GM12878 (cell line): ENCODE measurements at regions not wholly inside any gene's neighbourhood (a gene's known extent, or its start where the extent isn't known, plus 50 kb on each side); places are given as distances from the start of the nearest gene placed in this dataset.

Source experiments
- ATAC-seq: fragments of 200-7000 bp; cut with Tn5 transposase; 3 replicates; pipeline ENCODE4 v1.9.1; 2020; ENCODE audit warnings: mild to moderate bottlenecking, moderate library complexity
- BruUV-seq: library from RNA; stranded (reverse); fragments of 400-500 nt; replicated peaks from 2 replicates; lab custom pipeline; 2021; lab: Mats Ljungman, UMichigan
- CTCF ChIA-PET: fragments of 300-600 bp; sonication (Branson Sonifier 250); formaldehyde crosslinking; extraction: SDS; loops from one replicate; lab custom pipeline; 2021; ENCODE audit warnings: inconsistent platforms; lab: Yijun Ruan, JAX
- POLR2A ChIA-PET: fragments of 350-600 bp; formaldehyde crosslinking; extraction: SDS; loops from one replicate; lab custom pipeline; 2021; ENCODE audit warnings: inconsistent platforms; lab: Charles Lee
- RAD21 ChIA-PET: fragments of 300-600 bp; sonication (Branson Sonifier 250); formaldehyde crosslinking; loops from one replicate; lab custom pipeline; 2023; ENCODE audit warnings: antibody characterized with exemption; ENCODE audit not compliant: unreplicated experiment; lab: Charles Lee
- SMC1A ChIA-PET: fragments of 300-600 bp; sonication (Branson Sonifier 250); formaldehyde crosslinking; loops from one replicate; lab custom pipeline; 2023; ENCODE audit not compliant: unreplicated experiment, uncharacterized antibody; lab: Charles Lee
- DNase-seq: peaks from one replicate; pipeline ENCODE4 v3.0.0-alpha.2; 2011; ENCODE audit warnings: low read depth, low spot score
- FAIRE-seq: peaks from 3 replicates; lab custom pipeline; 2011; peaks lifted over from hg19 to GRCh38; lab: Jason Lieb, UNC
- H2AFZ ChIP-seq: 2 replicates; pipeline ENCODE4 v1.6.0; 2011; ENCODE audit warnings: low read depth, low read length, control low read depth; ENCODE audit not compliant: control insufficient read depth
- H3K27ac ChIP-seq: 2 replicates; pipeline ENCODE4 v1.5.1; 2011; ENCODE audit warnings: control low read depth; ENCODE audit not compliant: control insufficient read depth, insufficient read depth
- H3K27me3 ChIP-seq, 2 experiments: replicated peaks in 1 of 2; 2 replicates each; pipeline versions ENCODE4 v1.6.0 to v1.6.1; 2011; ENCODE audit warnings: low read length in 1 of 2; ENCODE audit not compliant: control insufficient read depth in 2 of 2, insufficient read depth in 2 of 2
- H3K36me3 ChIP-seq, 2 experiments: 2 replicates each; pipeline ENCODE4 v1.5.1; 2011; ENCODE audit warnings: low read length in 1 of 2; ENCODE audit not compliant: control insufficient read depth in 2 of 2, insufficient read depth in 2 of 2
- H3K4me1 ChIP-seq: 2 replicates; pipeline ENCODE4 v1.6.1; 2011; ENCODE audit warnings: mild to moderate bottlenecking, low read length, moderate library complexity, mixed read lengths; ENCODE audit not compliant: control insufficient read depth, insufficient read depth
- H3K4me2 ChIP-seq: 2 replicates; pipeline ENCODE4 v1.6.0; 2011; ENCODE audit warnings: control low read depth; ENCODE audit not compliant: control insufficient read depth, insufficient read depth
- H3K4me3 ChIP-seq: fragments of 200-600 bp; sonication (generic); 2 replicates; pipeline ENCODE4 v1.5.1; 2016
- H3K79me2 ChIP-seq: 2 replicates; pipeline ENCODE4 v1.6.0; 2011; ENCODE audit warnings: low read length; ENCODE audit not compliant: control insufficient read depth, insufficient read depth
- H3K9ac ChIP-seq: 2 replicates; pipeline ENCODE4 v1.8.0; 2011; ENCODE audit warnings: low read length, control low read depth, mixed read lengths; ENCODE audit not compliant: control insufficient read depth, insufficient read depth
- H3K9me3 ChIP-seq: replicated peaks from 3 replicates; pipeline ENCODE4 v1.5.1; 2011; ENCODE audit warnings: mild to moderate bottlenecking, low read length; ENCODE audit not compliant: control insufficient read depth, insufficient read depth
- H4K20me1 ChIP-seq: 2 replicates; pipeline ENCODE4 v1.6.0; 2011; ENCODE audit not compliant: control insufficient read depth, insufficient read depth
- CEBPB ChIP-seq, 2 experiments: fragments of 150-350 bp in 1 of 2; IDR thresholded peaks; 2 replicates each; pipeline ENCODE4 v1.6.1; 2012 to 2014; ENCODE audit warnings: low read depth in 2 of 2, low read length in 2 of 2, borderline replicate concordance in 1 of 2, inconsistent platforms in 1 of 2
- CTCF ChIP-seq, 3 experiments: IDR thresholded peaks in 2 of 3; conservative IDR thresholded peaks in 1 of 3; 2 replicates each; pipeline ENCODE4 v1.5.1; 2011; ENCODE audit warnings: low read depth in 3 of 3, low read length in 3 of 3, mild to moderate bottlenecking in 3 of 3, control low read depth in 2 of 3, moderate library complexity in 2 of 3, inconsistent platforms in 1 of 3, mixed read lengths in 1 of 3; ENCODE audit not compliant: control insufficient read depth in 2 of 3, insufficient read depth in 1 of 3; ENCODE audit errors: extremely low read depth in 1 of 3
- HDAC2 ChIP-seq: fragments of 200-600 bp; sonication (generic); IDR thresholded peaks from 2 replicates; pipeline ENCODE4 v1.6.1; 2017
- HSF1 ChIP-seq: fragments of 150-350 bp; IDR thresholded peaks from 2 replicates; pipeline ENCODE4 v1.6.1; 2014; ENCODE audit warnings: mild to moderate bottlenecking, low read depth, low read length
- MTA2 ChIP-seq: fragments of 450-650 bp; IDR thresholded peaks from 2 replicates; pipeline ENCODE4 v1.6.1; 2016; ENCODE audit warnings: low read depth, mild to moderate bottlenecking, moderate library complexity
- NFYA ChIP-seq: IDR thresholded peaks from 2 replicates; pipeline ENCODE4 v1.6.1; 2011; ENCODE audit warnings: low read depth, mild to moderate bottlenecking, low read length, improper control_type of control experiment, borderline replicate concordance
- RELB ChIP-seq: fragments of 450-650 bp; IDR thresholded peaks from 2 replicates; pipeline ENCODE4 v1.6.1; 2017; ENCODE audit warnings: low read depth, mild to moderate bottlenecking, moderate library complexity
- SMAD5 ChIP-seq: IDR thresholded peaks from 2 replicates; pipeline ENCODE4 v1.6.1; 2016; ENCODE audit warnings: antibody characterized with exemption, low read depth
- YY1 ChIP-seq: IDR thresholded peaks from 2 replicates; pipeline ENCODE4 v1.6.1; 2011; ENCODE audit warnings: low read depth, mild to moderate bottlenecking, low read length
- ZBTB33 ChIP-seq: fragments of 450-650 bp; IDR thresholded peaks from 2 replicates; pipeline ENCODE4 v1.6.1; 2017; ENCODE audit warnings: mild to moderate bottlenecking
- ZNF622 ChIP-seq: fragments of 450-650 bp; IDR thresholded peaks from 2 replicates; pipeline ENCODE4 v1.6.1; 2017; ENCODE audit warnings: mild to moderate bottlenecking, inconsistent platforms
- ZNF687 ChIP-seq: fragments of 450-650 bp; IDR thresholded peaks from 2 replicates; pipeline ENCODE4 v1.6.1; 2017; ENCODE audit warnings: mild to moderate bottlenecking, moderate library complexity
- WGBS: methylation state at CpG from one replicate; pipeline ENCODE4 v1.1.6; 2016; ENCODE audit warnings: low lambda C conversion rate; ENCODE audit not compliant: insufficient replicate concordance, insufficient coverage; ENCODE audit errors: missing lambda C conversion rate; 5-methylcytosine and 5-hydroxymethylcytosine counted together
- in situ Hi-C: fragments of 300-500 bp; cut with MboI; formaldehyde crosslinking; loops from 9 replicates; pipeline ENCODE4 v1.14.3; 2018; ENCODE audit warnings: mixed read lengths
- intact Hi-C: fragments of 100-400 bp; cut with micrococcal nuclease; formaldehyde crosslinking; loops from one replicate; pipeline ENCODE4 v1.14.2; 2022; ENCODE audit not compliant: unreplicated experiment

GRCh38 chr6:90369024-90369519 is 72.4 kb upstream of the BACH2 start:
- peak; percentile 96 for FAIRE-seq
- no peaks in the 10 kb centered on the region for H3K79me2 ChIP-seq
- BruUV-seq: no TSS peak
- in situ Hi-C loops: no loop called here
- peak; percentile 90 for DNase-seq
- H3K27me3 ChIP-seq: peaks cover 0 to 3% of the 10 kb centered on the region in 2 experiments; a peak in 2 of 4 replicates
- peak; percentile 99 for ATAC-seq
- ChIA-PET CTCF (no interaction called here), SMC1A (interaction anchor here (0.8 to 1.4 kb wide), 5 partner anchors 10 to 104 kb away, joined by 3 to 4 read pairs (median 3); no protein-coding TSS in a partner anchor), POLR2A (interaction anchor here (0.6 kb wide), 1 partner anchor 360 kb away, joined by 3 read pairs; no protein-coding TSS in a partner anchor), RAD21 (interaction anchor here (1.3 kb wide), 1 partner anchor 84 kb away, joined by 5 read pairs; no protein-coding TSS in a partner anchor)
- H3K36me3 ChIP-seq: no peaks in the 10 kb centered on the region
- H3K27ac ChIP-seq: no peak overlapping the region
- 0 out of 2 replicates have a peak overlapping the region, but pooled peaks have one; percentile 38 for H3K4me2 ChIP-seq
- peaks cover 2% of the 10 kb centered on the region for H3K9me3 ChIP-seq
- H3K9ac ChIP-seq: no peak overlapping the region
- under 1% methylated on average over 9 of the region's 9 CpGs for WGBS
- H2AFZ ChIP-seq: no peak overlapping the region
- no peak overlapping the region for H3K4me3 ChIP-seq
- H4K20me1 ChIP-seq: no peaks in the 10 kb centered on the region
- peaks cover 13% of the 10 kb centered on the region for H3K4me1 ChIP-seq
- intact Hi-C loops: loop anchor here (1.0 to 2.0 kb wide), 2 partner anchors 84 to 105 kb away; no protein-coding TSS in a partner anchor
- TF ChIP-seq NFYA (no peak), ZBTB33 (no peak), YY1 (no peak), HSF1 (no peak), ZNF687 (no peak), CTCF (IDR thresholded peaks at IDR 0.05 in 2 of 3, conservative IDR thresholded peaks at IDR 0.05 in 1 of 3; ENCODE audit: control insufficient read depth in 2 of 3, extremely low read depth in 1 of 3, insufficient read depth in 1 of 3, low read depth in 3 of 3, low read length in 3 of 3) (no peak), RELB (peak; percentile 68; the same call in 1 of the 2 replicates), SMAD5 (no peak), CEBPB (IDR thresholded peaks at IDR 0.05; ENCODE audit: borderline replicate concordance in 1 of 2, low read depth in 2 of 2, low read length in 2 of 2) (peak in 1 of 2 experiments; percentile 94; a peak in 1 of 4 replicates), HDAC2 (no peak), MTA2 (peak; percentile 93), ZNF622 (no peak)
